ENCODE measurements at regions not wholly inside any gene's neighbourhood (a gene's known extent, or its start where the extent isn't known, plus 50 kb on each side); places are given as distances from the start of the nearest gene placed in this dataset.
A peak's percentile ranks its signal among the peaks of the same experiment; 100 is the strongest.

GRCh38 chr6:41459738-41460137 is 86.4 kb upstream of the FOXP4 start:
- Histone ChIP-seq H3K4me3 (no peak overlapping the region), H3K27me3 (ENCODE audit: insufficient read depth in 3 of 3, low read length in 2 of 3) (peaks cover 0 to under 1% (median 0%) of the 10 kb centered on the region in 3 donors), H3K36me3 (ENCODE audit: insufficient read depth in 1 of 2, low read depth in 1 of 2) (no peaks in the 10 kb centered on the region), H3K27ac (no peak overlapping the region), H3K4me1 (peaks cover 3% of the 10 kb centered on the region), H3K9me3 (no peaks in the 10 kb centered on the region)
- ATAC-seq (no peak), DNase-seq (no peak)
- WGBS, 3 donors = 95 to 97% (median 96%) methylated on average over 2 of the region's 2 CpGs
- intact Hi-C loops (cut with DNase I) = loop anchor here (5.0 to 10.0 kb wide), 2 partner anchors 223 to 225 kb away; no protein-coding TSS in a partner anchor
- no peak for TF ChIP-seq CTCF (IDR thresholded peaks at IDR 0.05)

- H3K27me3 ChIP-seq (ENCODE audit: insufficient read depth in 3 of 3, low read length in 2 of 3) = peaks cover 0 to 7% (median 0%) of the 10 kb centered on the region in 3 donors
- H3K36me3 ChIP-seq (ENCODE audit: insufficient read depth in 1 of 2, low read depth in 1 of 2) = no peaks in the 10 kb centered on the region
- no peak overlapping the region for H3K4me3 ChIP-seq
- ATAC-seq (no peak), DNase-seq (no peak)
- no peak overlapping the region for H3K27ac ChIP-seq
- TF ChIP-seq CTCF (IDR thresholded peaks at IDR 0.05) = no peak
- peaks cover 3% of the 10 kb centered on the region for H3K4me1 ChIP-seq
- no peaks in the 10 kb centered on the region for H3K9me3 ChIP-seq
- intact Hi-C loops (cut with DNase I) = loop anchor here in 1 of 2 donors (10.0 kb wide), 1 partner anchor 224 kb away; no protein-coding TSS in a partner anchor
Measured at GRCh38 chr6:41460742-41461336, 85.3 kb upstream of the FOXP4 start.

GRCh38 chr6:41462033-41462432 is 84.1 kb upstream of the FOXP4 start:
- H3K27ac ChIP-seq = no peak overlapping the region
- no peaks in the 10 kb centered on the region for H3K9me3 ChIP-seq
- intact Hi-C loops (cut with DNase I) = loop anchor here in 1 of 2 donors (2.0 to 10.0 kb wide), 2 partner anchors 129 to 223 kb away; no protein-coding TSS in a partner anchor
- H3K4me3 ChIP-seq = no peak overlapping the region
- DNase-seq (no peak), ATAC-seq (no peak)
- TF ChIP-seq CTCF (IDR thresholded peaks at IDR 0.05) = no peak
- H3K36me3 ChIP-seq (ENCODE audit: insufficient read depth in 1 of 2, low read depth in 1 of 2) = no peaks in the 10 kb centered on the region
- 64 to 71% (median 67%) methylated on average over 4 of the region's 4 CpGs for WGBS, 3 donors
- peaks cover 3% of the 10 kb centered on the region for H3K4me1 ChIP-seq
- H3K27me3 ChIP-seq (ENCODE audit: insufficient read depth in 3 of 3, low read length in 2 of 3) = peaks cover 0 to 16% (median 0%) of the 10 kb centered on the region in 3 donors

GRCh38 chr6:41463062-41463930 is 82.9 kb upstream of the FOXP4 start:
- Histone ChIP-seq H3K4me3 (no peak overlapping the region), H3K4me1 (peaks cover 3% of the 10 kb centered on the region), H3K9me3 (no peaks in the 10 kb centered on the region), H3K36me3 (ENCODE audit: insufficient read depth in 1 of 2, low read depth in 1 of 2) (no peaks in the 10 kb centered on the region), H3K27me3 (ENCODE audit: insufficient read depth in 3 of 3, low read length in 2 of 3) (peaks cover 0 to 20% (median 0%) of the 10 kb centered on the region in 3 donors), H3K27ac (no peak overlapping the region)
- ATAC-seq = peak; percentile 89 to 95 (median 92)
- 55 to 62% (median 57%) methylated on average over 13 of the region's 13 CpGs for WGBS, 3 donors
- intact Hi-C loops (cut with DNase I) = loop anchor here (1.0 to 10.0 kb wide), 3 partner anchors 128 to 222 kb away; no protein-coding TSS in a partner anchor
- DNase-seq = peak; percentile 66 to 76
- TF ChIP-seq CTCF (IDR thresholded peaks at IDR 0.05) = peak; percentile 65

Data from psoas muscle (tissue), 7 donors.